ENCODE measurements at regions not wholly inside any gene's neighbourhood (a gene's known extent, or its start where the extent isn't known, plus 50 kb on each side); places are given as distances from the start of the nearest gene placed in this dataset.

DNA sequence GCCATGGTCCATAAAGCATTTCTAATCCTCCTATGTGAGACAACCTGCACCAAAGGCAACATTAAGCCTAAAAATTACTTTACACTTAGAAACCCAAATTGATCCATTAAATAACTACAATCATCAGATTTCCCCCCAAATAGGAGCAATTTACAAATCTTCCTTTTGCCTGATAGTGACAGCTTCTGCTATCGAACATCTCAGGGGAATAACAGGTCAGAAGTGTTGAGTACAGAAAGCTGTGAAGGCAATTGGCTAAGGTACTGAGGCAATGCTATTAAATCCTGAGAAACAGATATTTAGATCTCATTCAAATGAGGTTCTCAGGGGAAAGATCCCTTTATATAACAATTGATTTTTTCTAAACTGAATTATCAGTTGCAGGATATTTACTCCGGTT, 141.1 kb downstream of the PIK3R1 start:
- Histone ChIP-seq H3K9me3 (ENCODE audit: control extremely low read depth in 1 of 3, control insufficient read depth in 2 of 3, insufficient read depth in 1 of 3, low read length in 2 of 3) (no peaks in the 10 kb centered on the region), H2AFZ (ENCODE audit: insufficient read depth, low read depth, low read length, poor library complexity, severe bottlenecking) (no peak overlapping the region), H3K36me3 (replicated peaks in 1 of 2; ENCODE audit: control extremely low read depth in 1 of 2, control insufficient read depth in 1 of 2, extremely low read depth in 1 of 2, insufficient read depth in 2 of 2, low read length in 1 of 2) (no peaks in the 10 kb centered on the region), H3K4me1 (ENCODE audit: control insufficient read depth in 2 of 2, insufficient read depth in 2 of 2, low read length in 2 of 2) (peaks cover 0 to 3% of the 10 kb centered on the region in 2 donors), H4K20me1 (ENCODE audit: control insufficient read depth, insufficient read depth, low read length, poor library complexity, severe bottlenecking) (no peaks in the 10 kb centered on the region), H3K4me2 (replicated peaks; ENCODE audit: low read depth, low read length, poor library complexity, severe bottlenecking) (no peak overlapping the region), H3K4me3 (ENCODE audit: control extremely low read depth in 1 of 5, extremely low read depth in 1 of 5, insufficient read depth in 1 of 5, low read depth in 2 of 5, low read length in 4 of 5) (no peak overlapping the region), H3K27ac (ENCODE audit: low read length in 2 of 2) (no peak overlapping the region), H3K79me2 (ENCODE audit: control insufficient read depth, insufficient read depth, low read length) (no peaks in the 10 kb centered on the region), H3K27me3 (replicated peaks in 1 of 4; ENCODE audit: control extremely low read depth in 1 of 4, control insufficient read depth in 3 of 4, insufficient read depth in 4 of 4, low read length in 3 of 4) (no peaks in the 10 kb centered on the region), H3K9ac (ENCODE audit: low read length) (no peak overlapping the region)
- ATAC-seq (ENCODE audit: low read depth) (no peak), DNase-seq (no peak)
- ChIA-PET CTCF (no interaction called here), POLR2A (no interaction called here)
- intact Hi-C loops (cut with micrococcal nuclease): no loop called here
- Mint-ChIP-seq H3K9me3 (ENCODE audit: insufficient read depth) (no peaks in the 10 kb centered on the region), H3K4me1 (no peaks in the 10 kb centered on the region), H3K27ac (no peak overlapping the region), H3K27me3 (peaks cover 5% of the 10 kb centered on the region), H3K4me3 (no peak overlapping the region)
- TF ChIP-seq, protein P1, sequence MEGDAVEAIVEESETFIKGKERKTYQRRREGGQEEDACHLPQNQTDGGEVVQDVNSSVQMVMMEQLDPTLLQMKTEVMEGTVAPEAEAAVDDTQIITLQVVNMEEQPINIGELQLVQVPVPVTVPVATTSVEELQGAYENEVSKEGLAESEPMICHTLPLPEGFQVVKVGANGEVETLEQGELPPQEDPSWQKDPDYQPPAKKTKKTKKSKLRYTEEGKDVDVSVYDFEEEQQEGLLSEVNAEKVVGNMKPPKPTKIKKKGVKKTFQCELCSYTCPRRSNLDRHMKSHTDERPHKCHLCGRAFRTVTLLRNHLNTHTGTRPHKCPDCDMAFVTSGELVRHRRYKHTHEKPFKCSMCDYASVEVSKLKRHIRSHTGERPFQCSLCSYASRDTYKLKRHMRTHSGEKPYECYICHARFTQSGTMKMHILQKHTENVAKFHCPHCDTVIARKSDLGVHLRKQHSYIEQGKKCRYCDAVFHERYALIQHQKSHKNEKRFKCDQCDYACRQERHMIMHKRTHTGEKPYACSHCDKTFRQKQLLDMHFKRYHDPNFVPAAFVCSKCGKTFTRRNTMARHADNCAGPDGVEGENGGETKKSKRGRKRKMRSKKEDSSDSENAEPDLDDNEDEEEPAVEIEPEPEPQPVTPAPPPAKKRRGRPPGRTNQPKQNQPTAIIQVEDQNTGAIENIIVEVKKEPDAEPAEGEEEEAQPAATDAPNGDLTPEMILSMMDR (IDR thresholded peaks at IDR 0.05): no peak
- TF ChIP-seq EZH2 (IDR thresholded peaks at IDR 0.05; ENCODE audit: borderline replicate concordance, insufficient read depth, low read depth, low read length, poor library complexity, severe bottlenecking): no peak
- no CpG with 5 or more reads among the region's 2 CpGs for WGBS (ENCODE audit: insufficient coverage)

DNA sequence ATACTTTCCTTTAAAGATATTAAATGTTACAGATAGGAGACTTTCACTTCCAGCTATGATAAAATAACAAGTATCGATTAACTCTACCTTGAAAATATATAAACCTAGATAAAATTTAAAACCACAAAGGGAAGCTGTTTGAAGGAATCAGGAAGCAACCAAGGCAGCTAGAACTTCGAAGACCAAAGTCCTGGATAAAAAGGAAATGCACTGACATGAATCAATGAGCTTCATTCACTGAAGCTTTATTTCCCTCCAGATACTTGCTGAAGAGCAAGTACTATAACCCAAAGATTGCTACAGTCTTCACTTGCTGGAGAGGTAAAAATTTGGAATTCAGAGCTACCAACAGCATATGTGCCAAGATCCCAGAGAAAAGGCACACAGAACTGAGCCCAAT, 144.1 kb downstream of the PIK3R1 start:
- Histone ChIP-seq H3K36me3 (replicated peaks in 1 of 2; ENCODE audit: control extremely low read depth in 1 of 2, control insufficient read depth in 1 of 2, extremely low read depth in 1 of 2, insufficient read depth in 2 of 2, low read length in 1 of 2) (no peaks in the 10 kb centered on the region), H3K9me3 (ENCODE audit: control extremely low read depth in 1 of 3, control insufficient read depth in 2 of 3, insufficient read depth in 1 of 3, low read length in 2 of 3) (no peaks in the 10 kb centered on the region), H3K79me2 (ENCODE audit: control insufficient read depth, insufficient read depth, low read length) (no peaks in the 10 kb centered on the region), H3K27ac (ENCODE audit: low read length in 2 of 2) (no peak overlapping the region), H3K4me1 (ENCODE audit: control insufficient read depth in 2 of 2, insufficient read depth in 2 of 2, low read length in 2 of 2) (peaks cover 0 to 3% of the 10 kb centered on the region in 2 donors), H3K4me2 (replicated peaks; ENCODE audit: low read depth, low read length, poor library complexity, severe bottlenecking) (no peak overlapping the region), H2AFZ (ENCODE audit: insufficient read depth, low read depth, low read length, poor library complexity, severe bottlenecking) (no peak overlapping the region), H3K4me3 (ENCODE audit: control extremely low read depth in 1 of 5, extremely low read depth in 1 of 5, insufficient read depth in 1 of 5, low read depth in 2 of 5, low read length in 4 of 5) (no peak overlapping the region), H4K20me1 (ENCODE audit: control insufficient read depth, insufficient read depth, low read length, poor library complexity, severe bottlenecking) (no peaks in the 10 kb centered on the region), H3K27me3 (replicated peaks in 1 of 4; ENCODE audit: control extremely low read depth in 1 of 4, control insufficient read depth in 3 of 4, insufficient read depth in 4 of 4, low read length in 3 of 4) (peaks cover 0 to 4% (median 0%) of the 10 kb centered on the region in 4 experiments), H3K9ac (ENCODE audit: low read length) (no peak overlapping the region)
- no peak for TF ChIP-seq EZH2 (IDR thresholded peaks at IDR 0.05; ENCODE audit: borderline replicate concordance, insufficient read depth, low read depth, low read length, poor library complexity, severe bottlenecking)
- TF ChIP-seq, protein P1 (IDR thresholded peaks at IDR 0.05): no peak
- POLR2A ChIA-PET: no interaction called here
- H3K4me3 Mint-ChIP-seq: no peak overlapping the region
- no peak overlapping the region for H3K27ac Mint-ChIP-seq
- ATAC-seq (ENCODE audit: low read depth): no peak
- intact Hi-C loops (cut with micrococcal nuclease): no loop called here
- peaks cover 9% of the 10 kb centered on the region for H3K27me3 Mint-ChIP-seq
- H3K4me1 Mint-ChIP-seq: no peaks in the 10 kb centered on the region
- WGBS (ENCODE audit: insufficient coverage): no CpG with 5 or more reads among the region's 2 CpGs
- no peak for DNase-seq
- CTCF ChIA-PET: no interaction called here
- no peaks in the 10 kb centered on the region for H3K9me3 Mint-ChIP-seq (ENCODE audit: insufficient read depth)
